Ovary (tissue), 3 donors: ENCODE measurements at regions not wholly inside any gene's neighbourhood (a gene's known extent, or its start where the extent isn't known, plus 50 kb on each side); places are given as distances from the start of the nearest gene placed in this dataset.

Source experiments
- EP300 ChIP-seq: sonication (generic); formaldehyde crosslinking; IDR thresholded peaks from one replicate; pipeline ENCODE4 v1.6.1; 2017; ENCODE audit warnings: antibody characterized with exemption
- POLR2A ChIP-seq: fragments of 450-650 bp; IDR thresholded peaks from one replicate; pipeline ENCODE4 v1.6.1; 2017; ENCODE audit warnings: antibody characterized with exemption, mild to moderate bottlenecking, moderate library complexity
- TF ChIP-seq, protein P1 (sequence below), 3 donors: fragments of 450-650 bp in 2 of 3; fragments of 200-600 bp in 1 of 3; IDR thresholded peaks; one replicate each; pipeline versions ENCODE4 v1.5.1 to v1.8.0; 2016 to 2022; ENCODE audit warnings: antibody characterized with exemption in 3 of 3, mild to moderate bottlenecking in 1 of 3
- donor health status: DM: no; HTN: no; CAD: no.

DNA sequence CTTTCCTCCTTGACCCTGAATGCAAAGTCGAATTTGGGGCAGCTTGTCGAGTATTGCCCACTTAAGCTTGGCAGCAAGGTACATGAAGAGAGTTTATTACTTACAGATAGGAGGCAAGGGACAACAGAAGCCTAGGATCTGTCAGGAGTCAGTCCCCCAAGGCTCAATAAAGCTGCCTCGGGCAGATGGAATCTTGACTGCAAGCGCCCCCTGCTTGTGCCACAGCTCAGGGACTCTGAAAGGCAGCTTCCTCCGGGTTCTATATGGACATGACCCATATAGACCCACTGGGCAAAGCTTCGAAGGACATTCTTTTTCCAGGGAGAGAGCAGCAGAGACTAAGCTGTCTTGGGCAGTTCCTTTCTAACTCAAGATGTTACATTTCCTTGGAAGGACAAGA lies 971.5 kb downstream of the EFNA5 start:
- TF ChIP-seq, protein P1, sequence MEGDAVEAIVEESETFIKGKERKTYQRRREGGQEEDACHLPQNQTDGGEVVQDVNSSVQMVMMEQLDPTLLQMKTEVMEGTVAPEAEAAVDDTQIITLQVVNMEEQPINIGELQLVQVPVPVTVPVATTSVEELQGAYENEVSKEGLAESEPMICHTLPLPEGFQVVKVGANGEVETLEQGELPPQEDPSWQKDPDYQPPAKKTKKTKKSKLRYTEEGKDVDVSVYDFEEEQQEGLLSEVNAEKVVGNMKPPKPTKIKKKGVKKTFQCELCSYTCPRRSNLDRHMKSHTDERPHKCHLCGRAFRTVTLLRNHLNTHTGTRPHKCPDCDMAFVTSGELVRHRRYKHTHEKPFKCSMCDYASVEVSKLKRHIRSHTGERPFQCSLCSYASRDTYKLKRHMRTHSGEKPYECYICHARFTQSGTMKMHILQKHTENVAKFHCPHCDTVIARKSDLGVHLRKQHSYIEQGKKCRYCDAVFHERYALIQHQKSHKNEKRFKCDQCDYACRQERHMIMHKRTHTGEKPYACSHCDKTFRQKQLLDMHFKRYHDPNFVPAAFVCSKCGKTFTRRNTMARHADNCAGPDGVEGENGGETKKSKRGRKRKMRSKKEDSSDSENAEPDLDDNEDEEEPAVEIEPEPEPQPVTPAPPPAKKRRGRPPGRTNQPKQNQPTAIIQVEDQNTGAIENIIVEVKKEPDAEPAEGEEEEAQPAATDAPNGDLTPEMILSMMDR (IDR thresholded peaks at IDR 0.05) = no peak
- TF ChIP-seq POLR2A (no peak), EP300 (no peak)
